Stimulated activated CD4-positive, alpha-beta T cell treated with anti-CD3 and anti-CD28 coated beads, Interleukin-2, amount 100 ng/mL, for 48 hours (primary cell): ENCODE measurements at regions not wholly inside any gene's neighbourhood (a gene's known extent, or its start where the extent isn't known, plus 50 kb on each side); places are given as distances from the start of the nearest gene placed in this dataset.

Experiments
- DNase-seq, 2 donors: peaks; one replicate each; pipeline ENCODE4 v3.0.0-alpha.2; 2020

DNA sequence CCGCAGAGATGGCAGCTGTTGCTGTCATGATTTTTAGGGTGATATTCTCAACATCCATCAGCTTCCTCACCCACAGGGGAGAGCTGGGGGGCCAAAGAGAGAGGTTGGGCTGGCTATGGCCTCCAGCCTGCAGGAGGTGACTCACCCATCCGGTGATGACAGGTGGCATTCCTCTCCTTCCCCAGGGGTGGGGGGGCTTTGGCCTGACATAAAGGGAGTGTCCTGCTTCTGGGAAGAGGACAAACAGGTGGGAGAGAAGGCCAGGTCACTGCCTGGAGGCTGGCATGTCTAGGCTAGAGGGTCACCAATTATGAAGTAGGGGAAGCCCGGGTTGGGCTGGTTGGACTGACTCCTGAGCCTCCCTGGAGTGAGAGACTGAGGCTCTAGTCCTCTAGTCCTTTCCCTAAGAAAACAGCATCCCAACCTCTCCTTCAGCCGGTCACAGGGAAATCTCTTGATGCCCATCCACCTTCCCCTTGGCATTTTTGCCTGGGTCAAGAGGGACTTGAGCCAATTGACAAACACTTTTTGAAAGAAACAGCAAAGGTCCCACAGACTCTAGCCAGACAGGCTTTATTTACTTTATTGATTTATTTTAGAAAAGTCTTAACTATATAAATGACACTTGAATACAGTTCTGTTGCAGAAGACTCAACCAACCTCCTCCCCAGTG lies 79.8 kb upstream of the ZNF716 start:
- no peak for DNase-seq

DNA sequence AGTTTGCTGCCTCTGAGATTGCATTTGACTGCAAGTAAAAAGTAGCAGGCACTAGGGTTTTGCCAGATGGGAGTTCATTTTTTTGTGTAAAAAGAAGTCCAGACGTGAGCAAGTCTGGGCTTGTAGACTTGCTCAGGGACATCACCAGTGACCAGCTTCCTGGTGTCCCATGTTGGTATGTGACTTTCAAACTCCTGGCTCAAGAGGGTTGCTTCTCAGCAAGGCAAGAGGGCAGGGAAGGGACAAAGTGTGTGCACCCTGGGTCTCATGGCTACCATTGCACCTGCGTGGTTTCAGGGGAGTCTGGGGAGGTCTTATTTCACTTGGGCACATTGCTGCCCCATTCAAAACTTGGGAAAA lies 79.3 kb upstream of the ZNF716 start:
- no peak for DNase-seq

DNA sequence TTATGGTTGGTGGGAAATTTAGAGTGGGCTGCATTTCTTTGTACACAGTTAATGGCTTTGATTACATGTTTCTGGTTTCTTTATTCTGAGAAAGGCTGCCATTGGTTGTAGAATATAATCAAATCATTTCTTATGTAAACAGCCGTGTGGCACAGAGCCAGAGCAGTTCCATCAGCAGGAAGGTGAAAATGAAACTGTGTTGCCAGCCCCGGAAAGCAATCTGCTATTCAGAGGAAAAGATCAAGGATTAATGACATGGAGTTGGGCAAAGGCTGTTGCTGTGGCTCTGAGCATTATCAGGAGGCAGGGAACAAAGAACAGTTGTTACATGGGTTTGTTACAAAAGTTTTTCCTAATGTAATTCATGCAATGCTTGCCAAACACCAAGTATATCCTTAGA lies 74.2 kb upstream of the ZNF716 start:
- no peak for DNase-seq

DNA sequence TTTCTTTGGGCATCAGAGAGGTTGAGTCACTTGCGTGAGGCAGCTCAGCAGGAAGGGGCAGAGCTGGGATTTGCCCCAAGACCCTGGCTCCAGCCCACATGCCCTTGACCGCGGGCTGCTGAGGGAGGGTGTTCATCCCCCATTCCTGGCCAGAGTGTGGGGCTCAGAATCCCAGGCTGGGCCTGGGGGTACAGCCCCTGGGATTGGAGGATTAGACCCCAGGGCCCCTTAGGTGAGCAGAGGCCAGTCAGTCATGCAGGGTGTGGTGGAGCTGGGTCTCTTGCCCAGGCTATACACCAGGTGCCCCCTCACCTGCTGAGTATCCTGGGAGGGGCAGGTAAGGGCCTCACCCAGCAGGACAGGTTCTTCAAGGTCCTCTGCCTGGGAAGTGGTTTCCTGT lies 68.4 kb upstream of the ZNF716 start:
- DNase-seq, result no peak

DNA sequence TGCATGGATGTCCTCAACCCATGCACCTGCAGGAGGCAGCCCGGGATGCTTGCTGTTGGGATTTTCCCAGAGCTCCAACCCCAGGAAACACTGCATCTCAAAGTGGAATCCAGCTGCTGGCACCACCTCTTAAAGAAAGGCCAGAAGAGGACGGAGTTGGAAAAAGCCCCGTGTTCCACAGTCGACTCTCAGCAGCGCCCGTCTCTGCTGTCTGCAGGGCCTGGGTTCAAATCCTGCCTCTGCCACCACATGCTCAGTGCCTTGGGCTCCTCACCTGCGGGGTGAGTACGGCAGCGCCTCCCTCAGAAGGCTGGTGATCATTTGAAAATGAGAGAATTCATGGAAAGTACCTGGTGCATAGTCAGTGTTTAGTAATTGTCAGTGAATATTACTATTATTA lies 65.6 kb upstream of the ZNF716 start:
- no peak for DNase-seq

DNA sequence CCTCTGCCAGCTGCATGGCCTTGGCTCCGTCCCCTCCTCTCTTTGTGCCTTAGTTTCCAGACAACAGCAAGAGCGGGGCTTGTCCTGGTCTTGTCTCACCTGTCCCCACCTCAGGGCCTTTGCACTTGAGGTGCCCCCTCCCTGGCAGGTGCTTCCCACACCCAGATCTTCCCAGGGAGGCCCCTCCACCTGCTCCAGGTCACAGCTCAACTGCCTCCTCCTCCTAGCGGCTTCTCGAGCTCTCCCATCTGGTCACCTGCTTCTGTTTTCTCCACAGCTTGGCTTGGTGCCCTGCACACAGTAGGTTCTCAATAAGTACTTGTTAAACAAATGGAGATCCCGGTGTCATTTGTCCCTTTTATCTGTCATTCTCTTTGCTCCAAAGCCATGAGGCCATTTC lies 64.3 kb upstream of the ZNF716 start:
- no peak for DNase-seq

DNA sequence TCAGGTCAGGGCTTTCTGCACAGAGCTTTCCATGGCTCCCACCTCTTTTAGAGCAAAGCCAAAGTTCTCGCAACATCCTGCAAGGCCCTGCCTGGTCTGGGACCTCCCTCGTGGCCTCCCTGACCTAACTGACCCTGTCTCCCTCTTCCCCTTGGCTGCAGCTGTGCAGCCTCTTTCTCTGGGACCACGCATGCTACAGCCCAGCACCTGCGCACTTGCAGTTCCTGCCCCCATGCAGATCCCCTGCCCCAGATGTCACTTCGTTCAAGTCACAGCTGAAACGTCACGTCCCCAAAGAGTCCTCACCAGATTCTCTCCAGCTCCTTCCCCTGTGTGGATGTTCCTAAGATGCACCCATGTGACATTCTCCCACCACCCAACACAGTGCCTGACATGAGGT lies 61.2 kb upstream of the ZNF716 start:
- no peak for DNase-seq

DNA sequence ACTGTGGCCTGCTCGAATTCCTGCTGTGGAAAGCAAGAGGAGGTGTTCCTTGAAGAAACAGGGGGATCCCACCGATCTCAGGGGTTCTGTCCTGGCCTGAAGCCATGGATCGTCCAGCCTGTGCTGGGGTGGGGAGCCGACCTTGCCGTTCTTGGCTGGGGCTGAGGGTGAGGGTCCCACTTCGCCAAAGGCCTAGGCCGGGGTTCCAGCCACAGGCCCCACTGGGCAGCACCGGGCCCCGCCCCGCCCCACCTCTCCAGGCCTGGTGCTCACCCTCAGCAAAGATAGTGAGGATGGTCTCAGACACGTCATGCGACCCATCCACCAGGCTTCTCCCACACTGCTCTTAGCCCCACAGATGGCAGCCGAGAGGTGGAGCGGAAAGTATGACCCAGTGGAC lies 51.4 kb upstream of the ZNF716 start:
- DNase-seq, result no peak

DNA sequence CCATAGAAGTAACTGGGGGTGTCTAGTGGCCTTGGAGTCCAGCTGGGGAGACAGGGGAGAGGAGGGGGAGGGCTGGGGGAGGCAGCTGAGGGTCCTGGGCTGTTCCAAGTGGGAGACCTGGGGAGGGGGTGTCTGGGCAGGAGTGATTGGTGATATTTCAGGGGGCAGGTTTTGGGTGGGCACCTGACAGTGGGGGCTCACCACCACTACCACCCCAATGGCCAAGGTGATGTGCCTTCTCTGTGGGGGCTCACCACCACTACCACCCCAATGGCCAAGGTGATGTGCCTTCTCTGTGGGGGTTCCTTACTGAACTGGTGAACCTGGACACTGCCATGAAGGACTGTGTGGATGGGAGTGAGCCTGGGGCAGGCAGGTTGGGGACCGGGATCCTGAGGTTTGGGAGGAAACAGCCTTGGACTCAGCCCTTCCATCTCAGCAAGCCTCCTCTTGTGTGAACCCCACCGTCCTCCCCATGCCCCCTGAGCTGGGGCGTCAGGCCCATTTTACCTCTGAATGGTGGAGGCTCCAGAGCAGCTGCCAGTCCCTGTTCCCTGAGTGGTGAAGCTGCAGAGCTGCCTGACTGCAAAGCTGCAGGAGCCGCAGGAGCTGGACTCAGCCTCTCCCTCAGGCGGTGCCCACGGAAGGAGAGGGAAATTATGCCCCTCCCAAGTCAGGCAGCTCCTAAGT lies 50.6 kb upstream of the ZNF716 start:
- DNase-seq, result no peak

DNA sequence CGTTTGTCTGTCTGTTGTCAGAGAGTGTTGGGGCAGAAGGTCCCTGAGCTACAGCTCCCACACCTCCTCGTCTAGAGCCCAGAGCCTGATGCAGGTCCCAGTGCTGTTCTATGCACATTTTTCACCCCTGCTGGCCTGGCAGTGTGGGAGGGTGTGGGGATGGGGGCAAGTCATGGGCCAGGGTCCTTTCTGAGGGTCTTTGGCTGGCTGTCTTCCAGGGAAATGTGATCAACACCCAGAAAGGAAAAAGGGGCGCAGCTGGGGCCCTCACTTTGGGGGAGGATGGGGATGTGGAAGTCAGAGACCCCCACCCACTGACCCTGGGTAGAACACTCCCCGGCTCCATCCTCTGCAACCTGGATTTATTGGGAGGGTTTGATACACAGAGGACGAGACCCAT lies 50.0 kb upstream of the ZNF716 start:
- no peak for DNase-seq
